ENCODE measurements at regions not wholly inside any gene's neighbourhood (a gene's known extent, or its start where the extent isn't known, plus 50 kb on each side); places are given as distances from the start of the nearest gene placed in this dataset.

DNA sequence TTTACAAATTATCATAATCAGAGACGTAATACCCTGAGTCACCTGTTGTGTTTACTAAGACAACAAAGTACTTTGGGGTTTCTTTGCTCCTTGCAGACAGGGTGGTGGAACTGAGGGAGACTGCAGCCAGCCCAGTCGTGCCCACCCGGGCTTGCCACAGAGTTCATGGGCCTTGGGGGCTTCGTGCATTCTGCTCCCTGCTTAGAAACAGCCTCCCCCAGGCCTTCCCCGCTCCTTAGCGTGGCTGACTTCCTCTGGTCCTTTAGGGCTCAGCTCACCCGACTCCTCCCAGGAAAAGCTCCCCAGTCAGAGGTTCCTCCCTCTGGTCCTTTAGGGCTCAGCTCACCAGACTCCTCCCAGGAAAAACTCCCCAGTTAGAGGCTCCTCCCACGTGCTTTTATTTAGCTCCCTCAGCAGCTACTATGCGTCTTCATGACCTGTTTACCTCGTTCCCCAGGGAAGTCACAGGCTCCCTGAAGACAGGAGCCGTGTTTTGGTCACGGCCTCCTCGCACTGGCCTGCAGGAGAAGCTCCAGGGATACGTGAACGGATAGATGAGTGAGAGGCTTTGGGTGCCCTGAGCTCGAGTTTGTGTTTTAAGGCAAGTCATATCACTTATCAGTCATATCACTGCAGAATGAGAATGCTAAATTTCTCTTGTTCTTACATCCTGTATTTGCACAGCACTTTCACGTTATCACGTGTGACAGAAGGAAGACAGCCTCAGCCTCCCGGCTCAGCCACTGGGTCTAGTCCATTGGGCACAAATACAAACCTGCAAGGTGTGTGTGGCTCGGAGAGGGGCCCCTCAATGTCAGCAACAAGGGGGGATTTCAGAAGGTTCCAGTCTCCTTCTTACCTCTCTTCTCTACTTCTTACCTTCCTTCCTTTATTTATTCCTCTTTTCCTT lies 52.7 kb upstream of the VIPR2 start:
- H3K36me3 Mint-ChIP-seq (ENCODE audit: low read depth): no peaks in the 10 kb centered on the region
- DNase-seq (no peak), ATAC-seq (peak; percentile 77)
- no peaks in the 10 kb centered on the region for H3K9me3 ChIP-seq (ENCODE audit: control insufficient read depth, low read length, poor library complexity, severe bottlenecking)
- H3K4me1 Mint-ChIP-seq: peaks cover 36% of the 10 kb centered on the region
- peak overlapping the region; percentile 95 for H3K27ac Mint-ChIP-seq
- no peaks in the 10 kb centered on the region for H3K27me3 Mint-ChIP-seq
- peak overlapping the region; percentile 90 for H3K4me3 Mint-ChIP-seq

DNA sequence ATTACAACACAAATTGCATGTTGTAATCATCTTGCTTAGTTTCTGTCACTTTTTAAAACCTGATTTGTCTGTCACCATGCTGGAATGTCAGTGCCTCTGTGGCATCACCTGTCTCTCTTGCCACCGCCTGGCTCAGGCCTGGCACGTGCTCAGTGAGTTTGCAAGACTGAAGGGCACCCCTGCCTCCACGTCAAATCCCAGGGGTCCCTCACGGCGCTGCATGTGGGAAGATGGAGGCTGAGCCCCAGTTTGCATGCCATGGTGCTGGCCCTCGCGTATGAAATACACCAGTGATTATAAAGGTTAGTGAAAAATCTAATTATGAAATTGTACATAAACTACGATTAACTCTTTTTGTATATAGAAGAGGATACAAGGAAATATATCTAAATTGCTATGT lies 51.9 kb upstream of the VIPR2 start:
- Mint-ChIP-seq H3K27me3 (no peaks in the 10 kb centered on the region), H3K4me3 (peak overlapping the region; percentile 90)

DNA sequence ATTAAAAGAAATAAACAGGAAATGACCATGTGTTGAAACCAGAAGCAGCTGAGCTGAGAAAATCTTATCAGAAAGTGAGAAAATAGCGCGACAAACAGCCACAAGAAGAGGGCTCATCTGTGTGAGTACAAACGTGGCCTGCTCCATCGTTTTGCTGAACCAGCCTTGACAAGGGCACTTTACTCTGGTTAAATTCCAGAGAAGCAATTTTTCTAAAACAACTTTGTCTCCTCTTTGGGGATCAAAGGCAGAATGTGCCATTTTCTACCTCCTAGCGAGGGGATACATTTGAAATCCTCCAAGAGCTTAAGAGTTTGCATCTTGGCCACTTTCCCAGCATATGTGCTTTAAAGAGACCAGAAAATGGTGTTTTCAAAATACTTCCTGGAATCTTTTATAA lies 51.3 kb upstream of the VIPR2 start:
- Mint-ChIP-seq H3K4me1 (peaks cover 38% of the 10 kb centered on the region), H3K27me3 (no peaks in the 10 kb centered on the region), H3K4me3 (peak overlapping the region; percentile 9), H3K27ac (peak overlapping the region; percentile 51), H3K36me3 (ENCODE audit: low read depth) (no peaks in the 10 kb centered on the region)
- no peaks in the 10 kb centered on the region for H3K9me3 ChIP-seq (ENCODE audit: control insufficient read depth, low read length, poor library complexity, severe bottlenecking)
- ATAC-seq: peak; percentile 32
- no peak for DNase-seq

More for the DNA sequence above, 51.9 kb upstream of the VIPR2 start:
- H3K4me1 Mint-ChIP-seq: peaks cover 38% of the 10 kb centered on the region
- ATAC-seq: no peak
- H3K27ac Mint-ChIP-seq: peak overlapping the region; percentile 95
- no peaks in the 10 kb centered on the region for H3K9me3 ChIP-seq (ENCODE audit: control insufficient read depth, low read length, poor library complexity, severe bottlenecking)
- H3K36me3 Mint-ChIP-seq (ENCODE audit: low read depth): no peaks in the 10 kb centered on the region
- DNase-seq: no peak
